HG03175 (cell line): ENCODE measurements at regions not wholly inside any gene's neighbourhood (a gene's known extent, or its start where the extent isn't known, plus 50 kb on each side); places are given as distances from the start of the nearest gene placed in this dataset.
A peak's percentile ranks its signal among the peaks of the same experiment; 100 is the strongest.

Experiments
- ATAC-seq: cut with Tn5 transposase; IDR thresholded peaks from one replicate; pipeline ENCODE4 v1.9.1; 2021; ENCODE audit warnings: mild to moderate bottlenecking, moderate library complexity; ENCODE audit not compliant: unreplicated experiment

GRCh38 chr3:106018929-106019550 is 150.2 kb upstream of the CBLB start:
- no peak for ATAC-seq

GRCh38 chr3:106022913-106023312 is 154.1 kb upstream of the CBLB start:
- ATAC-seq = no peak

GRCh38 chr3:106025151-106025722 is 156.4 kb upstream of the CBLB start:
- no peak for ATAC-seq

- no peak for ATAC-seq
Observed at GRCh38 chr3:106029954-106030626, 161.3 kb upstream of the CBLB start.

GRCh38 chr3:106030627-106030963 is 161.8 kb upstream of the CBLB start:
- no peak for ATAC-seq

- ATAC-seq = no peak
Observed at GRCh38 chr3:106032479-106032878, 163.7 kb upstream of the CBLB start.

- no peak for ATAC-seq
Observed at GRCh38 chr3:106033654-106034053, 164.8 kb upstream of the CBLB start.

GRCh38 chr3:106034313-106034712 is 165.5 kb upstream of the CBLB start:
- ATAC-seq = no peak

GRCh38 chr3:106035619-106036018 is 166.8 kb upstream of the CBLB start:
- ATAC-seq = no peak

GRCh38 chr3:106036696-106037095 is 167.9 kb upstream of the CBLB start:
- ATAC-seq = no peak

- ATAC-seq = no peak
Observed at GRCh38 chr3:106047221-106047620, 178.4 kb upstream of the CBLB start.

- ATAC-seq = no peak
Observed at GRCh38 chr3:106048946-106049481, 180.2 kb upstream of the CBLB start.

GRCh38 chr3:106049821-106050220 is 181.0 kb upstream of the CBLB start:
- no peak for ATAC-seq

- no peak for ATAC-seq
Observed at GRCh38 chr3:106056931-106057330, 188.1 kb upstream of the CBLB start.

- ATAC-seq = no peak
Observed at GRCh38 chr3:106058475-106058874, 189.7 kb upstream of the CBLB start.

- ATAC-seq = no peak
Observed at GRCh38 chr3:106059953-106060517, 191.2 kb upstream of the CBLB start.

GRCh38 chr3:106063909-106064308 is 195.1 kb upstream of the CBLB start:
- no peak for ATAC-seq

- no peak for ATAC-seq
Observed at GRCh38 chr3:106065831-106066230, 197.0 kb upstream of the CBLB start.

- ATAC-seq = peak; percentile 87
Observed at GRCh38 chr3:106067711-106068110, 198.9 kb upstream of the CBLB start.

- no peak for ATAC-seq
Observed at GRCh38 chr3:106068381-106068780, 199.6 kb upstream of the CBLB start.

GRCh38 chr3:106068795-106069194 is 200.0 kb upstream of the CBLB start:
- peak; percentile 85 for ATAC-seq

GRCh38 chr3:106070187-106070586 is 201.4 kb upstream of the CBLB start:
- no peak for ATAC-seq
